Effector memory CD8-positive, alpha-beta T cell (primary cell): ENCODE measurements at regions not wholly inside any gene's neighbourhood (a gene's known extent, or its start where the extent isn't known, plus 50 kb on each side); places are given as distances from the start of the nearest gene placed in this dataset.
"Not testable (repeated sequence)": the region's sequence is repeated elsewhere in the genome, so short reads cannot be mapped to it uniquely, and the experiment has no call there.

Source experiments
- ATAC-seq: fragments of 150-1000 bp; cut with Tn5 transposase; replicated peaks from 2 replicates; pipeline ENCODE4 v1.10.0; 2021; ENCODE audit warnings: mild to moderate bottlenecking, moderate library complexity
- DNase-seq, 3 experiments: peaks; one replicate each; pipeline ENCODE4 v3.0.0; 2021
- H3K27ac Mint-ChIP-seq, 2 donors: one replicate each; pipeline ENCODE4 v1.8.0; 2022; ENCODE audit warnings: mild to moderate bottlenecking in 2 of 2, mixed read lengths in 2 of 2, moderate library complexity in 2 of 2
- H3K27me3 Mint-ChIP-seq, 2 donors: one replicate each; pipeline ENCODE4 v1.8.0; 2022; ENCODE audit warnings: mixed read lengths in 2 of 2
- H3K36me3 Mint-ChIP-seq: one replicate; pipeline ENCODE4 v1.8.0; 2022; ENCODE audit warnings: mild to moderate bottlenecking, moderate library complexity, mixed read lengths; ENCODE audit not compliant: insufficient read depth
- H3K4me1 Mint-ChIP-seq, 2 donors: one replicate each; pipeline ENCODE4 v1.8.0; 2022; ENCODE audit warnings: low read depth in 2 of 2, mixed read lengths in 2 of 2
- H3K4me3 Mint-ChIP-seq, 2 donors: one replicate each; pipeline ENCODE4 v1.8.0; 2022; ENCODE audit warnings: mild to moderate bottlenecking in 2 of 2, mixed read lengths in 2 of 2, moderate library complexity in 2 of 2
- H3K9me3 Mint-ChIP-seq, 2 donors: one replicate each; pipeline ENCODE4 v1.8.0; 2022; ENCODE audit warnings: mixed read lengths in 2 of 2

GRCh38 chr5:56405116-56405908 is 172.2 kb upstream of the ANKRD55 start:
- DNase-seq (no peak), ATAC-seq (no peak)
- Mint-ChIP-seq H3K9me3 (no peaks in the 10 kb centered on the region), H3K4me1 (no peaks in the 10 kb centered on the region), H3K27me3 (peaks cover 10 to 11% of the 10 kb centered on the region in 2 donors), H3K36me3 (no peaks in the 10 kb centered on the region), H3K4me3 (no peak overlapping the region), H3K27ac (no peak overlapping the region)

GRCh38 chr5:56402266-56403220 is 169.4 kb upstream of the ANKRD55 start:
- no peak for ATAC-seq
- no peak for DNase-seq
- Mint-ChIP-seq H3K9me3 (no peaks in the 10 kb centered on the region), H3K36me3 (no peaks in the 10 kb centered on the region), H3K4me1 (no peaks in the 10 kb centered on the region), H3K4me3 (no peak overlapping the region), H3K27ac (no peak overlapping the region), H3K27me3 (peaks cover 0 to 8% of the 10 kb centered on the region in 2 donors)

- not testable (repeated sequence) for H3K36me3 Mint-ChIP-seq, H3K9me3 Mint-ChIP-seq, DNase-seq, H3K4me1 Mint-ChIP-seq, H3K27ac Mint-ChIP-seq, H3K27me3 Mint-ChIP-seq, H3K4me3 Mint-ChIP-seq, ATAC-seq
These were observed 164.7 kb upstream of the ANKRD55 start for GRCh38 chr5:56397796-56398195.

- Mint-ChIP-seq H3K27ac (no peak overlapping the region), H3K9me3 (peaks cover 0 to 9% of the 10 kb centered on the region in 2 donors), H3K36me3 (peaks cover 4% of the 10 kb centered on the region), H3K4me1 (no peaks in the 10 kb centered on the region), H3K4me3 (no peak overlapping the region), H3K27me3 (peaks cover 1 to 9% of the 10 kb centered on the region in 2 donors)
- ATAC-seq = no peak
- DNase-seq = no peak
These were observed 163.5 kb upstream of the ANKRD55 start for GRCh38 chr5:56396634-56397033.

- H3K4me1 Mint-ChIP-seq = no peaks in the 10 kb centered on the region
- H3K27ac Mint-ChIP-seq = no peak overlapping the region
- ATAC-seq = no peak
- H3K9me3 Mint-ChIP-seq = no peaks in the 10 kb centered on the region
- no peak for DNase-seq
- peaks cover 37 to 45% of the 10 kb centered on the region in 2 donors for H3K27me3 Mint-ChIP-seq
- H3K36me3 Mint-ChIP-seq = peaks cover under 1% of the 10 kb centered on the region
- no peak overlapping the region for H3K4me3 Mint-ChIP-seq
These were observed 156.1 kb upstream of the ANKRD55 start for GRCh38 chr5:56389261-56389660.

- ATAC-seq = no peak
- Mint-ChIP-seq H3K36me3 (no peaks in the 10 kb centered on the region), H3K4me3 (no peak overlapping the region), H3K9me3 (no peaks in the 10 kb centered on the region), H3K27ac (no peak overlapping the region), H3K27me3 (peaks cover 37 to 47% of the 10 kb centered on the region in 2 donors), H3K4me1 (no peaks in the 10 kb centered on the region)
- no peak for DNase-seq
These were observed 155.3 kb upstream of the ANKRD55 start for GRCh38 chr5:56388229-56388985.

GRCh38 chr5:56386046-56386445 is 152.9 kb upstream of the ANKRD55 start:
- Mint-ChIP-seq H3K9me3 (no peaks in the 10 kb centered on the region), H3K27ac (no peak overlapping the region), H3K4me1 (no peaks in the 10 kb centered on the region), H3K36me3 (no peaks in the 10 kb centered on the region), H3K4me3 (no peak overlapping the region), H3K27me3 (peaks cover 24 to 47% of the 10 kb centered on the region in 2 donors)
- DNase-seq (no peak), ATAC-seq (no peak)

GRCh38 chr5:56384186-56384585 is 151.1 kb upstream of the ANKRD55 start:
- DNase-seq (no peak), ATAC-seq (no peak)
- Mint-ChIP-seq H3K9me3 (no peaks in the 10 kb centered on the region), H3K36me3 (no peaks in the 10 kb centered on the region), H3K27ac (no peak overlapping the region), H3K4me3 (no peak overlapping the region), H3K27me3 (peaks cover 10 to 41% of the 10 kb centered on the region in 2 donors), H3K4me1 (no peaks in the 10 kb centered on the region)

GRCh38 chr5:56383761-56384160 is 150.6 kb upstream of the ANKRD55 start:
- H3K36me3 Mint-ChIP-seq = no peaks in the 10 kb centered on the region

GRCh38 chr5:56382896-56383295 is 149.8 kb upstream of the ANKRD55 start:
- Mint-ChIP-seq H3K27me3 (peaks cover under 1 to 33% of the 10 kb centered on the region in 2 donors), H3K4me1 (no peaks in the 10 kb centered on the region), H3K27ac (no peak overlapping the region), H3K4me3 (no peak overlapping the region), H3K9me3 (no peaks in the 10 kb centered on the region), H3K36me3 (no peaks in the 10 kb centered on the region)
- no peak for ATAC-seq
- no peak for DNase-seq

More at GRCh38 chr5:56383761-56384160, 150.6 kb upstream of the ANKRD55 start:
- ATAC-seq (no peak), DNase-seq (no peak)
- Mint-ChIP-seq H3K9me3 (no peaks in the 10 kb centered on the region), H3K4me1 (no peaks in the 10 kb centered on the region), H3K27me3 (peaks cover 9 to 41% of the 10 kb centered on the region in 2 donors), H3K27ac (no peak overlapping the region), H3K4me3 (no peak overlapping the region)

GRCh38 chr5:56377573-56377972 is 144.4 kb upstream of the ANKRD55 start:
- Mint-ChIP-seq H3K4me3 (no peak overlapping the region), H3K27me3 (peaks cover 9 to 22% of the 10 kb centered on the region in 2 donors), H3K27ac (no peak overlapping the region), H3K36me3 (peaks cover 4% of the 10 kb centered on the region), H3K9me3 (no peaks in the 10 kb centered on the region), H3K4me1 (no peaks in the 10 kb centered on the region)
- no peak for DNase-seq
- ATAC-seq = no peak

- H3K4me3 Mint-ChIP-seq = no peak overlapping the region
- no peaks in the 10 kb centered on the region for H3K4me1 Mint-ChIP-seq
- DNase-seq (no peak), ATAC-seq (no peak)
- H3K27me3 Mint-ChIP-seq = peaks cover 9 to 22% of the 10 kb centered on the region in 2 donors
- H3K27ac Mint-ChIP-seq = no peak overlapping the region
- peaks cover 4% of the 10 kb centered on the region for H3K36me3 Mint-ChIP-seq
- no peaks in the 10 kb centered on the region for H3K9me3 Mint-ChIP-seq
These were observed 143.0 kb upstream of the ANKRD55 start for GRCh38 chr5:56376128-56376527.

GRCh38 chr5:56375011-56375410 is 141.9 kb upstream of the ANKRD55 start:
- Mint-ChIP-seq H3K27me3 (peaks cover 15 to 26% of the 10 kb centered on the region in 2 donors), H3K27ac (no peak overlapping the region), H3K4me3 (no peak overlapping the region), H3K36me3 (peaks cover 4% of the 10 kb centered on the region), H3K4me1 (no peaks in the 10 kb centered on the region), H3K9me3 (no peaks in the 10 kb centered on the region)
- DNase-seq = no peak
- no peak for ATAC-seq
